ENCODE measurements at regions not wholly inside any gene's neighbourhood (a gene's known extent, or its start where the extent isn't known, plus 50 kb on each side); places are given as distances from the start of the nearest gene placed in this dataset.

DNA sequence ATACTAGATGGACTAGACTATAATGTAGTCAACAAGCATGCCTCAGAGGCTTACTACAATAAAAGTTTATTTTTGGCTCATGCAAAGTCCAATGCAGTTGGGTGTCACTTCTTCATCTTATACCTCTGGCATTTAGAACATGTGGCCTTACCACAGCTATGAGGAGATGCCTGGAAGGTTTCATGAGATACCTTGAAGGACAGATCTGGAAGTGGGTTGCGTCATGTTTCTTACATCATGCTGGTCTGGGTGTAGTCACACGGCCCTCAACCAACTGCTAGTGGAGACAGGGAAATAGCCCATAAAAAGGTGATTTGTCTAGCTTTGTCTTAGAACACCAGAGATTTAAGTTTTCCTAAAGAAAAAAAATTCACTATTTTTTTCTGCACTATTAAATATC is 91.7 kb upstream of the MMADHC start:
- no peak for DNase-seq

DNA sequence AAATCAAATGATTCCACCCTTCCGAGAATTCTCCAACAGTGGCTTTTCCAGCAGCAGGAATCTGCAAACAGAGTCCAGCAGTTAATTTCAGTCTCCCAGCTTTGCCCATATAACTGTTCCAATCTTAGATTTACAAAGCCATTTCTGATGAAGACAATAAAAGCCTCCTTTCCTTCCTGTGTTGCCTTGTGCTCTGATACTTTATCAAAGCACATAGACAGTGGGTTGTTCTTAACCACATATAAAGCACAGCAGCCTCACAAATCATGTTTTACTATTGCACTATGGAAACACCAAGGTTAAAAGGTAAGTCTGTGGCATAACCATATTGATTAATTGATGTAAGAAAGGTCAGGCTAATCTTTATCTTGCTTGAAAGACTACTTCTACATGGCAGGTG is 89.8 kb upstream of the MMADHC start:
- DNase-seq = no peak

DNA sequence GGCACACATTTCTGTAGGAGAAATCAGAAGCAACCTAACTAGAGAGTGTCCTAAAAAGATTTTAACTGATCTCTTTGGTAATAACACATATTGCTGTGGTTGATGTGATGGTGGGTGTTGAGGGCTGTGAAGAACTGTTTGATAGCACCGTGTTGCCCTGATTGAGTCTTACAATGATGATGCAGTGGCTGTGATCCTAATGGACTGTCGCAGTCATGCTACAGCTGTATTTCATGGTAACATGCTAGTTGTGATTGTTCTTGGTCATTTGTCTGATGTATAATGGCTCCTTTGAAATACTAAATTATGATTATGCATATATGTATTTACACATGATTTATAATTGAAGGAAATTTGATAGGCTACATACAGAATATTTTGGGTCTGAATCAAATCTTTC is 82.5 kb upstream of the MMADHC start:
- no peak for DNase-seq

DNA sequence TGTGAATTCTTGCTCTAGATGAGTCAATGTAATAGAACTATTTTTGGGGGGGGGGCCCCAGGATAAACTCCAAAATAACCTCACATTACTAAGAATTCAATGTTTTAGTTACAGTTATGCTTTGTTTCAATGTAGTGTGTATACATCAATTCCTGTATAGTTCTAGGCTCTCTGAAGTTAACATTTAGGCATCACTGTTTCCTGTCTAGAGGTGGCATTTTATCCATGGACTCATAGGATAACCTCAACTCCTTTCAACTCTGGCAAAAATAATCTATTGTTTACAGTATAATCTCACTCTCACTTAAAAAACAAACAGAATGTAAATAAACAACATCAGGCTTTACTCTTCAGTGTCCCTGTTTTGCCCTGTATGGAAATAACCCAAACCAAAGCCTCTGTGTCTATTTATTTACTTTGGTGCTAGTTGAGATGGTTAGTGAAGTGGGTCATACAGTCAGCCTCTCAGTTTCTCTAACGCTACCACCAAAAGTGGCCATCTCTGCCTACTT is 79.3 kb upstream of the MMADHC start:
- DNase-seq = no peak

DNA sequence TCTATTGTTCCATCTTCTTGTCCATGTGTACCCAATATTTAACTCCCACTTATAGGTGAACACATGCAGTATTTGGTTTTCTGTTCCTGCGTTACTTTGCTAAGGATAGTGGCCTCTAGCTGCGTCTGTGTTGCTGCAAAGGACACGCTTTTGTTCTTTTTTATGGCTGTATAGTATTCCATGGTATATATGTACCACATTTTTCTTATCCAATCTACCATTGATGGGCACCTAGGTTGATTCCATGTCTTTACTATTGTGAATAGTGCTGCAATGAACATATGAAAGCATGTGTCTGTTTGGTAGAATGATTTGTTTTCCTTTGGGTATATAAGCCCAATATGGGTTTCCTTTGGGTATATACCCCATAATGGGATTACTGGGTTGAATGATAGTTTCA is 77.3 kb upstream of the MMADHC start:
- DNase-seq = no peak

DNA sequence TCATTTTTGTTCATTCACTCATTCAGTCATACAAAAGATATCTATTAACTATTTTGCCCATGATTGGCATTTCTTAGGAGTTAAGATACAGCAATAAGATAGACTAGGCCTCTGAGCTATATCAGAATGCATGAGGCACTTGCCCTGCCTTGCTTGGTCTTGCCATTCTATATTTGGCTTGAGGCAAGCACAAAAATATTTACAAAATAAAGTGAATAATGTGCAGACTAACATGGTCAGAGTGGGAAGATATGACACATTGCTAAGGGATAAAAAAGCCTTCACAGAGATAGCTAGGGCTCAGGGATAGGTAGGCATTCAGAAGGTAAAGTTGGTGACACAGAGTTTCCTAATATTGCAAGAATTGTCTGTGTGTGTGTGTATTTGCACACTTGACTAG is 75.0 kb upstream of the MMADHC start:
- no peak for DNase-seq

DNA sequence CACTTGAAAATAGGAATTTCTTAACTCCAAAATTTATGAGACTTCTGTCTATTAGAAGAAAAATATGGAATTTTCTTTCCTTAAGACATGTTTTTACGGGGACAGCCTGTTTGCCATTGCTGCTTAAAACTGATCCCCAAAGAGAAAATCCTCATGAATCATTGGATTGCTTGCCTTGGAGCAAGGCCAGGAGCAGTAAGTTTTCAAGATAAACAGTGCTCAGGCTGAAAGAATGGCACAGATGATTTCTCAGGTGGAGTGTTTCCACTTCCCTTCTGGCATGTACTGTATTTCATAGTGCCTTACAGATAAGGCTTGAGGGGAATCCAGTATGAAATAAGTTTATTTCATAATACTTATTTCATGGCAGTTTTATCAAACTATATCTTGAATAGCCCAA is 74.3 kb upstream of the MMADHC start:
- DNase-seq = no peak

DNA sequence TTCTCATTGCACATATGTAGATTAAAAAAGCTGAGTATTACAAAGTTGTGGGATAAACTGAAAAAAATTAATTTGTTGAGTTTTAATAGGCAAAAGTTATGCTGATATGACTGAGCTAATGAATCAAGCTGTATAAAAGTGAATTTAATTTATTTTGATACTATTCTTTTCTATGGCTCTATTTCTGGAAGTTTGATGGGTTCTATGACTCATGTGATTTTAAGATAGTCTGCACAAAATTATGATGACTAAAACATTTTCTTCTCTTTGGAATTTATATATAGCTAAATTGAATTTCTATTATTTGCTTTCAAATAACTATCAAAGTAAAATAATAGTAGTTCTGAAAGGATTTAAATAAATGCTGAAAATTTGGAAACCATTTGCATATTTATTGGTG is 71.0 kb upstream of the MMADHC start:
- no peak for DNase-seq

DNA sequence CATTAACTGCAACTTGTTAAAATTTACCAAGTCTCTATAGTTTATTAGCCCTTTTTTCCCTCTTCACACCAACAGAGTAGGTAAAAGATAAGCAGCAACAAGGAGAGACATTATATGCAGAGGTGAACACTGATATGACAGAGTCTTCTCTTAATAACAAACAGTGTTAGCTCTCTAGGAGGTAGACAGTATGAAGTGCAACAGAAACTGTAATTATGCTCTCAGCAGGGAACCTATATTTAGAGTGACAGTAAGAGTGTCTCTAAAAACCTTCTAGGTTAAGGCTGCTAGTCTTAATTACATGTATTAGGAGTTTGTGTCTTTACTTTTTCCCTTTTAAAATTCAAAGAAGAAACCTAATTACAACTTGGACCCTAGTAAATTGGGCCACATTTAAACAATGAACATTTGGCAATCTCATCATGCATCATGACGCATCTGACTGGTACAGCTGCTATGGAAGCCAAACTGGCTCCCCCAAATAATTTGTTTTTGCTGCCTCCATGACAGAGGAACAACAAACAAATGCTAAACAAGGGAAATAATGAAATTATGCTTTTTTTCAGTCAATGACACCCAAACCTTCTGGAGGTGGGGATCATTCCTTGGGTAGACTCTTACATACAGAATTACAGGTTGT is 69.9 kb upstream of the MMADHC start:
- no peak for DNase-seq

DNA sequence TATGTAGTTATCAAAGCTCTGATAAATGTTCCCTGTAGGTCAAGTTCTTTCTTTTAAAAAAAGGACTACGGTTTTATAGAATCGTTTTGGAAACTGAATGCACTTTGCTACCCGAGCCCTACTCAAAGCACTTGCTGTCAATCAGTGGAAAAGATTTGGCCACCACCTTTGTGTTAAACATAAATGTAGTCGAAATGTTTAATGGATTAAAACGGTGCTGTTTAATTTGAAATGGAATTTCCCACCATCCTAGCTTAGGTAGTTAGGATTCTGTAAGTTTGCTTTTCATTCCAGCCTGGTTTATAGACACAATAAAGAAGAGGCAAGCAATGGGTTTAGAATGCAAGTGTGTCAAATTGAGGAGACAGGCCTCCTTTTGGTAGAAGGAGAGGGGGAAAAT is 69.4 kb upstream of the MMADHC start:
- DNase-seq = no peak

DNA sequence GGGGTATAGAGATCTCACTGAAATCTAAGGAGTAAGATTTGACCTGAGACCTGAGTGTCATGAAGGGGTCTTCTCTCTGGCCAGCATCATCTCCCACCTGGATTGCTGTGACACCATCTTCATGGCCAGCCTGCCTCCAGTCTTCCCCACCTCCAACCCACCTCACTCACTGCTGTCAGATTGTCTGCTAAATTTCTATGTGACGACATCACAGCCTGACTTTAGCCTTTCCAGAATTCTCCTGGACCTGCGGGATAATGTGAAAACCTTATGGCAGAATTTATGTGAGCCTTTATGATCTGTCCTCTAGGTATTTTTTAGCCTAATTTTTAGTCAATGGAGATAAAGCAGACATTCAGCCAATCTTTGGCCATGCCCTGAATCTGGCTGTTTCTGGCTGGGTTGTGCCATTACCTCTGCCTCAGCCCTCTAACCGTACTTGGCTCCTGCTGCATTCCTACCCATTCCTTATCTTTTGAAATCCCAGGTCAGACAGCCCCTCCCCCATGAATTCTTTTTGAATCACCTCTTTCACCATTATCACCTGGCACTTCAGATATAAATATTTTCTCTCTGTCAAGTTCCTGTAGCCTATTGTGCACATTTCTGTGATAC is 66.4 kb upstream of the MMADHC start:
- DNase-seq = no peak

DNA sequence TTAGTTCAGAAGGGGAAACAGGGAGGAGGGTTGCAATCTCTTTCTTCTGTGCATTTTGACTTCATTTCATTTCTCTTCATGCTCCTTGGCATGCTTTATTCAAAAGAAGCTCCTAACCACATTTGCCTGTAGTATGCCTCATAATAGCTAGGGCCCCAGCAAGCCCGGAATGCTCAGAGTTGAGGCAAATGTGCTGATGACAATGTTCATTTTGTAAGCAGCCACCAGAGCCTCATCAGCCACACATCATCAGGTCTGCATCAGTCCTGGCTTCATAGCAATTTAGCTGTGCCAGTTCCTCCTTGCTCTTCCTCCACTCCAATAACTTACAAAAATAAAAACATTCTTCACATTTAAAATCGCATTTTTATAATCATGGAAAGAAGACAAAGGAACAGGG is 65.4 kb upstream of the MMADHC start:
- no peak for DNase-seq

DNA sequence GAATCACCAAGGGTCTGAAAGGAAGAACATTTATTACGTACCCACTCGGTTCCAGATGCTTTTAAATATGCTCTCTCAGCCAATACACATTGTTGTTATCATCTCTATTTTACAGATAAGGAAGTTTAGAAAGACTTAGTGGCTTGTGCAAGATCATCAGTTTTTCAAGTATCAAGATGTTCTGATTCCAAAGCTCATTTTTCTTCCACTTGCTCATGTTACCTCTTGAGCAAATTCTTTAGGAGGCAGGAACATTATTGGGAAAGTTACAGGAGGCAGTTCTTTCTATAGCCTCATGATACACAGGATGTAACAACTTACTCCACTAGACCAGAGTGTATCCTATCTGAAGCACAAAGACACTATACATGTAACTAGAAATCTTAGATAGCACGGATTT is 65.0 kb upstream of the MMADHC start:
- DNase-seq = no peak

DNA sequence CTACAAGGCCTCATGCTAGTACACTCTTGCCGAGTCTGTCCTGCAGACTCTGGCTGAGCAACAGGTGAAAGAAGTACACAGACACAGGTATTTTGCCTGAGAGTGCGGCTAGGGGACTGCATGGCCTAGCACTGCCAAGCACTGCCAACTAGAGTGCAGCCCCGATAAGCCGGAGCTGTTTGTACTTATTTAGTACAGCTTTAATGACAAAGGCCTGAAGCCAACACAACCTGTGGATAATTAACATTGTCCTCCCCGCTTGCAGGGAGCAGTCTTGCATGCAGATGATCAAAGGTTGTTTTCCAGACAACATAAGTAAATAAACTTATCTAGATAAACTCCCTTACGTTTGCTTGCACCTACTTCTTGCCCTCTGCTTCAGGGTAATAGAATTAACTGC is 63.7 kb upstream of the MMADHC start:
- no peak for DNase-seq

DNA sequence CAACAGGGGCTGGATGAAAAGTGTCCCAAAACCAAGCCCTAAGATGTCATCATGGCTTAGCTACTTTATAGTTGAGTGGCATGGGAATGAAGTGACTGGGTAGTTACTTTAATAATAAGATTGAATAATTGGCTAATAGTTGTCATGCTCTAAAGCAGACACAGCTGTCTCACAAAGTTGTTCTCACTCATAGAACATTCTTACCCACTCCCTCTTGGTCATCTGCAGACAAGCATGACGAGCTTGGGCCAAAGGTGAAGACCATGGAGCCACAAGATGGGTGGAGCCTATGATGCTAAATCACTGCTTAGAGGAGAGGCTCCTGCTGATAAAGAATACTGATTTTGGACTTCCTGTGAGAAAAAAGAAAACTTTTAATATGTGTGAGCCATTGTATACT is 62.4 kb upstream of the MMADHC start:
- DNase-seq = no peak

DNA sequence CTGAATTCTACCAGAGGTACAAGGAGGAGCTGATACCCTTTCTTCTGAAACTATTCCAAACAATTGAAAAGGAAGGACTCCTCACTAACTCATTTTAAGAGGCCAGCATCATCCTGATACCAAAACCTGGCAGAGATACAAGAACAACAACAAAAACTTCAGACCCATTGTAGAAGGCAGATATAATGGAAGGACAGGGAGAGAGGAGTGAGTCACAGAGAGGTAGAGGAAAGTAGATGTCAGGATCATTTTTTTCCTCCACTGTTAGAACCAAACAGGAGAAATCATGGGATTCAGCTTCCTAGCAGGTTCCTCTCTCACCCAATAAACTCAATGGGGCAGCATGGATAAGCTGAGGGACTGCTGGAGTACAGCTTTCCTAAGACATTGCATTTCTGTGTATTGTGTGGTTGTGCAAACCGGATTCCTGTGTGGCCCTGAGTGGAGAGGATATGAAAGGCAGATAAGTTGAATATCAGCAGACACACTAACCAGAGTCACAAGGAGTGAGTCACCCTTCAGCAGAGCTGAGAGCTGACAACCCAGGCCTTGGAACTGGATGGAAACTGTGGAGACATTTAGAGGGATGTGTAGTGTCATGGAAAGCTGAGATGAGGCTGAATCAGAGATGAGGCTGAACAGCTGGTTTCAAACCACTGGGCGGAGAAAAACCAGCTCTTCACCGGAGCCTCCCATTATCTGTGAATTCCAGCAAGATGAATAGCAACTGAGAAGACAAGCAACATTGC is 60.9 kb upstream of the MMADHC start:
- no peak for DNase-seq

DNA sequence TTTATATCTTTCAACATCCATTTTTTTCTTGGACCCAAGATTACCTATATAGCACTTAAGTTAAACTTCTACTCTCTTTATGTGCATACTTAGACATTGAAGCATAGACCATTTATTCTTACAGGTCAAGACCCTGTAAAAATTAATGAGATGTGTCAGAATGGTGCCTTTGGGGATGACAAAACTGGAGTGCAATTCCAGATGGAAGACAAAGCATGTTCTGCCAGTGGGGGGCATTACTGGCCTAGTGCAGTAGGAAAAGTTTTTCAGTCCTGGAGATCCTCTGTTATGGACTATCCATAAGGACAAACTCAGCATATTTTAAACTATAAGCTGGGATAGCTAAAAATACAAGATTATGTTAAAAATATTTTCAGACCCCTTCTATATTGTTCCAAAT is 57.8 kb upstream of the MMADHC start:
- no peak for DNase-seq
